ENCODE measurements at regions not wholly inside any gene's neighbourhood (a gene's known extent, or its start where the extent isn't known, plus 50 kb on each side); places are given as distances from the start of the nearest gene placed in this dataset.
"Not testable (repeated sequence)": the region's sequence is repeated elsewhere in the genome, so short reads cannot be mapped to it uniquely, and the experiment has no call there.

DNA sequence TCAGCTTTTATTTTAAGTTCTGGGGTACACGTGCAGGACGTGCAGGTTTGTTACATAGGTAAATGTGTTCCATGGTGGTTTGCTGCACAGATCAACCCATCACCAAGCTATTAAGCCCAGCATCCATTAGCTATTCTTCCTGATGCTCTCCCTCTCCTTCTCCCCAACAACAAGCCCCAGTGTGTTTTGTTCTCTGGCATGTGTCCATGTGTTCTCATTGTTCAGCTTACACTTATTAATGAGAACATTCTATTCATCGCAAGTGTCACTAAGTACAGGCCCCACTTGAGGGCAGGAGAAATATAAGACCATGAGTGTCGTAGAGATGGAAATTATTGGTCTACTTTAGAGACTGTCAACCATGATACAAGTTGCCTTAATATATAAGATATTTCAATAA, 615.1 kb downstream of the CDH8 start:
- no peak for DNase-seq

DNA sequence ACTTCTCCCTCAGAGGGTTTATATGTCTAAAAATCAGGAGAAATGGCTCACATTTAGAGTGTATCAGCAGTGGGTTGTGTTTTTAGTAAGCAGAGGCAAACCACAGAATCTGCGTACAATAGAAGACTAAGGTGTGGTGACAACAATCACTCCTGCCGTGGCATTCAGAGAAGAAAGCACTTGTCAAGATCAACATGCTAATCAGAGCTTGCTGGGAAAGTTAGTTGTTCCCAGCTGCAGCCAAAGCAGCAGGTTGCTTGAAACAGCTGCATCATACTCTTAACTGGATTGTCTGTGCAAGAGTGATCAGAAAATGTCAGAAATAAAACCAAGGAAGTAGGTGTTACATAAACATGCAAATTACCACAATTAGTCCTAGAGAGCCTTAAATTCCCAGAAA, 616.4 kb downstream of the CDH8 start:
- DNase-seq: no peak

GRCh38 chr16:61418802-61419201, 617.4 kb downstream of the CDH8 start:
- not testable (repeated sequence) for DNase-seq

DNA sequence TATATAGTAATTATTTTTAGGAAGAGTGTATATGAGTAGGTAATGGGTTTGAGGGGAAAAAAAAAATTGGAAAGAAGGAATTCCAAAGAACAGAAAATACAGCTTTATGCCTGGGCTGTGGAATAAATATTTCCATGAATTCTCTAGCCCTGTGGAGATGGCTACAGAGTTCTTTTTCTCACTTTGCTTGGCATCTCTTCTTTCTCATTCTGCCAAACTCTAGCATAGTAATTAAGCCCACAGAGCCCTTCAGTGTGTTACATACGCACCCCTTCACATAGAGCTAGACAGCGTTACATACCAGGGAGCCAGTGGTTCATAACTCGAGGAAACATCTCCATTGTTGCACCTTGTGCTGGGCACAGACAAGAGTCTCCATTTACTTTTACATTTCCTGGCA, 621.1 kb downstream of the CDH8 start:
- no peak for DNase-seq

GRCh38 chr16:61413021-61413420, 623.2 kb downstream of the CDH8 start:
- DNase-seq: no peak

DNA sequence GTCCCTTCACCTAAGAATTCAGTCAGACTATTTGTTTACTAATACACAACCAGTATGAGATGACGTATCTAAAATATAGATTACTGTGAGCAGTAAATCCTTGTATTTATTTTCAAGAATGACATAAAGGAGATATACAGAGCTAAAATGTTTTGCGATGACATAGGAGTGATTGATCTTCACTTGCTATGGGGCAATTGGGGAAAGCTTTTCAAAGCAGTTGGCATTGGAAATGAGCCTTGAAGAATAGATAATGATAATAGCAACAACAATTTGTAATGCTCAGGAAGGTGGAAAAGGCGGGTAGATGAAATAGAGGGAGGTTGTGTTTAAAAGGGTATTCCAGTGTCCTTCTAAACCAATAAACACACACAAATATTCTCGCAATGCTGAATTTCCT, 623.7 kb downstream of the CDH8 start:
- DNase-seq: no peak

- no peak for DNase-seq
These were observed 626.6 kb downstream of the CDH8 start for GRCh38 chr16:61409604-61410003.

- DNase-seq: no peak
These were observed 632.9 kb downstream of the CDH8 start for GRCh38 chr16:61403386-61403785.

- no peak for DNase-seq
These were observed 644.3 kb downstream of the CDH8 start for GRCh38 chr16:61391896-61392295.

GRCh38 chr16:61390965-61391637, 645.1 kb downstream of the CDH8 start:
- no peak for DNase-seq

- no peak for DNase-seq
These were observed 650.7 kb downstream of the CDH8 start for GRCh38 chr16:61385392-61386071.

DNA sequence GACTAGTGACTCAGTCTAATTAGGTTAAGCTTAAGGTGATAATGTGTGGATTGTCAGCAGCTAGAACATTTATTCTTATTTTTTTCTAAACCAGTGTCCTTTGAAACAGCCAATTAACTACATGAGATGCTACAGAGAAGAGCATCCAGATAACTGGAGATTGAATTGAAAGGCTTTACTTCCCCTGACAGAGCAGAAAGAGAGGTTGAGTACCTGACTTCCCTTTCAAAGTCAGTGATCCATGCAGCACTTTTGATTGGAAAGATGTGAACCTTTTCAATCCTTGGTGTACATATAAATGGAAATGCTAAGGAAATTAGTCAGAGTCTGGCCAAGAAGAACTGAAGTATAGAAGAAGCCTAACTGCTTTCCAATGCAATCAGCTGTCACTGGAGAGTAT, 653.8 kb downstream of the CDH8 start:
- no peak for DNase-seq

- no peak for DNase-seq
These were observed 656.9 kb downstream of the CDH8 start for GRCh38 chr16:61379311-61379710.

DNA sequence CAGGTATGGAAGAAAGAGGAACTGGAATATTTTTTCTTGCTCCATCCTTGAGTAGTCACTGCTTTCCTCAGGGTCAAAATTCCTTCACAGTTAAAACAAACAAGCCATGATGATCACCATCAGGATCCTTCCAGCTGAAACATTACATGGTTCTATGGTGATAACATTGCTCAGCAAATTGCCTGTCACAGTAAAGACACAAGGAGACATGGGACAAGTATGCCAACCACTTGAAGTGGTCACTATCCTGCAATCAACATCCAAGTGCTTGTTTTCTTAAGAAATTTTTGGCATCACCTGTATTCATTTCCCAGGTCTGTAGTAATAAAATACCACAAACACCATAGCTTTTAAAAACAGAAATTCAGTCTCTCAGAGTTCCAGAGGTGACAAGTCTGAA, 662.2 kb downstream of the CDH8 start:
- no peak for DNase-seq

DNA sequence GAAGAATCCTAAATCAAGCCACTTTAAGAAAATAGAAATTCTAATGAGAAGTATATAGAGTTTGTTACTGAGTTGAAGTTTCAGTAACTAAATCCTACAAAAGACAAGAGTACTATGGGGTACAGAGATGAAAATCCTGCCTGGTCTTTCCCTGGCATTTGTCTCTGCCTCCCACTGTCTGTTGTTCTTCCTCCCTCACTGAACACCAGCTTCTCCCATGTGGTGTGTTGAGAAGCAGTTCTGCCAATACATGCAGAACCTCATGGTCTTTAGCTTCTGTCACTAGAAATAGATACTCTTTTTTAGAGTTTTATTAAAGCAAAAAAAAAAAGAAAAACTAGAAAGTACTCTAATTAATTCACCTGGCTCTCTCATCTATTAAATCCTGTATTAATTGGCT, 664.4 kb downstream of the CDH8 start:
- DNase-seq: no peak

DNA sequence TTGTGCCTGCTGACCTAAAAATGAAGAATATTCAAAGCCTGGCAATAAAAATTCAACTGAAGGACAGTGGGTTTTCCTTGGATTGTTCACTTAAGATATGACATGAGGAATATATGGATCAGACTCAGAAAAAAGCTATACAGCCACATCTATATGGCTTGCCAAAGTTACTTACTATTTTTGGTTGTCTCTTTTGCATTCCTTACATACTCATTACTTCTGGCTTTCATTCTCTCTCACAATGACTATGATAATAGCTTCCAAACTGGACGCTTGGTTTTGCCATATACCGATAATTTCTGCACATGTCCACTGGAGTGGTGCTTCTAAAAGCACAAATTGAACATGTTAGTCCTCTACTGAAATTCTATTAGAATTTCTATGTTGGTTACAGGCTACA, 664.9 kb downstream of the CDH8 start:
- DNase-seq: no peak

GRCh38 chr16:61370564-61370963, 665.7 kb downstream of the CDH8 start:
- DNase-seq: no peak

GRCh38 chr16:61366006-61366405, 670.2 kb downstream of the CDH8 start:
- no peak for DNase-seq

- no peak for DNase-seq
These were observed 671.2 kb downstream of the CDH8 start for GRCh38 chr16:61364990-61365389.

GRCh38 chr16:61362585-61362984, 673.7 kb downstream of the CDH8 start:
- DNase-seq: no peak

DNA sequence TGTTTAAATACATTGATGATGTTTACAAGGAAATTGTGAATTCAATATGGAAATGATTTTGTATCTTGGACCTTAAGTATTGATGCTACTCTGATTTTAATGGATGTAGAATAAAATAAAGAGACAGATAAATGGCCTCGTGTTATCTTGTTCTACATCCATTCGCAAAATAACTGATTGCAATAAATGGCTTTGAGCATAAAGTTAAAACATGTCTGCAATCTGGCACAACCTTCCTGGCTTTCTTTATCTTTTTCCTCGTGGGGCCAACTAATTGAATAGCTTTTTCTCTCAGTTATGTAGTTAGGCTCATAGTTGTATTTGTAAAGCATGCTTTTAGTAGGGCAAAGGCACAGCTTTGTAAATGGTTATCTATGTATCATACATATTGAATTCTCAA, 691.4 kb downstream of the CDH8 start:
- DNase-seq: no peak

DNA sequence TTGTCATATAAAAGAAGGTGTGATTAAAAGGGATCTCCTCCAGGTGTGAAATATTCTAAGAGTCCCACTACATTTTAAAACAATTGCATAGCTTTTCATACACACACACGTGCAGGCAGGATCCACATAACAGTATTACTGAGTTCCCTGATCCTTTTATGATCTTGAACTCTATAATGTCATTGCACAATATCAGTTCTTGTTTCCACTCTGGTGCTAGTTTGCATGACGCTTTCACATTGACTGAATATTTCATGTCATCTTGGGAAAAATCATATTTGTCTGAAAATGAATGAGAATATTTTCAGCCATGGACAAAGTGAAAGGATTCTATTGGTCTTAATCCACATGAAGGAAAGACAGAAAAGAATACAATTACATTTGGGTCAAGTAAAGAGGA, 703.8 kb downstream of the CDH8 start:
- DNase-seq: no peak

DNA sequence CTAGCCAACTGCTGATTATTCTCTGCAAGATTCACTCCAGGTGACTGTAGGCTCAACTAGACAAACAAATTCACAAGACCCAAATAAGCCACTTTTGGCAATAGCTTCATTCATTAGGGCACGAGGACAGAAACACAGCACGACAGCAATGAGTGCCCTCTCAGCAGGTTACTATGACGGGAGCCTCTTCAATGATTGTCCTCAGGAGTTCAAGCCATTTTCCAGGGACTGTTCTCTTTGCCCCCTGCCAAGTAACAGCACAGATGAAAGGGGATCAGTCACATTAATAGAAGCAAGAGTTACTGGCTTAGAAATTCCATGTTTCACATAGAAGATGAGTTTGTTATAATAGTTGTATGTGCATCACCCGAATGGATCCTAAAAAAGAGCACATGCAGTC, 712.2 kb downstream of the CDH8 start:
- no peak for DNase-seq

- no peak for DNase-seq
These were observed 712.8 kb downstream of the CDH8 start for GRCh38 chr16:61323456-61323855.

DNA sequence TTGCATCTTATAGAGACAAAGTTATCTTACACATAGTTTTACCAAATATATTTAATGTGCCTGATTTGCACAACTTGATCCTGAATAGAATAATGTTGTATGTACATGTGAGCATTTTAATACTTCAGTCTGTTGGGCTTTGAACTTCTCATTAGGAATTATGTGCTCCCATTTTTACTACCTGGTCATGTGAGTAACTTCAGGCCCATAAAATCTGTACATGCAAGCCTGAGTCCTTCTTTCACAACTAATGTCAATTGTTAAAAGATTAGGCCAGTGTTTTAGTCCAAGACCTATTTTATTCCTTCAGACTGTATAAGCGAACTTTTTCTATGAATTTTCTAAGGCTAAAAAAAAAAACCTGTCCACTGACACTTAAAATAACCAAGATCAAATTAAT, 715.4 kb downstream of the CDH8 start:
- no peak for DNase-seq

Data from CD4-positive, alpha-beta T cell treated with Interleukin-4 for 1 hour (primary cell).